Naive B cell (primary cell): ENCODE measurements at regions not wholly inside any gene's neighbourhood (a gene's known extent, or its start where the extent isn't known, plus 50 kb on each side); places are given as distances from the start of the nearest gene placed in this dataset.
"Not testable (repeated sequence)": the region's sequence is repeated elsewhere in the genome, so short reads cannot be mapped to it uniquely, and the experiment has no call there.

Source experiments
- ATAC-seq, 2 donors: fragments of 150-1000 bp; cut with Tn5 transposase; 2 replicates each; pipeline ENCODE4 v1.10.0; 2021; ENCODE audit warnings: low read depth in 2 of 2, mild to moderate bottlenecking in 2 of 2, moderate library complexity in 2 of 2
- DNase-seq: peaks from one replicate; pipeline ENCODE4 v3.0.0; 2022
- H3K27ac Mint-ChIP-seq, 6 donors: one replicate each; pipeline ENCODE4 v1.8.0; 2020 to 2022; ENCODE audit warnings: mild to moderate bottlenecking in 6 of 6, mixed read lengths in 6 of 6, moderate library complexity in 5 of 6, inconsistent platforms in 2 of 6
- H3K27me3 Mint-ChIP-seq, 3 donors: one replicate each; pipeline ENCODE4 v1.8.0; 2021 to 2022; ENCODE audit warnings: mixed read lengths in 3 of 3, mild to moderate bottlenecking in 1 of 3
- H3K36me3 Mint-ChIP-seq, 2 donors: one replicate each; pipeline ENCODE4 v1.8.0; 2020 to 2022; ENCODE audit warnings: mixed read lengths in 2 of 2, inconsistent platforms in 1 of 2, mild to moderate bottlenecking in 1 of 2
- H3K4me1 Mint-ChIP-seq, 3 donors: one replicate each; pipeline ENCODE4 v1.8.0; 2020 to 2022; ENCODE audit warnings: mixed read lengths in 3 of 3, inconsistent platforms in 1 of 3, mild to moderate bottlenecking in 1 of 3, moderate library complexity in 1 of 3
- H3K4me3 Mint-ChIP-seq, 8 donors: one replicate each; pipeline ENCODE4 v1.8.0; 2020 to 2022; ENCODE audit warnings: mild to moderate bottlenecking in 8 of 8, mixed read lengths in 8 of 8, moderate library complexity in 8 of 8, inconsistent platforms in 2 of 8
- H3K9me3 Mint-ChIP-seq, 7 donors: one replicate each; pipeline ENCODE4 v1.8.0; 2020 to 2022; ENCODE audit warnings: mixed read lengths in 7 of 7, mild to moderate bottlenecking in 5 of 7, inconsistent platforms in 2 of 7, moderate library complexity in 1 of 7

- H3K4me3 Mint-ChIP-seq: no peak overlapping the region
- H3K27ac Mint-ChIP-seq: no peak overlapping the region
- peaks cover 0 to 15% (median 8%) of the 10 kb centered on the region in 3 donors for H3K27me3 Mint-ChIP-seq
- ATAC-seq: no peak
- no peak for DNase-seq
- H3K9me3 Mint-ChIP-seq: peaks cover 0 to 13% (median 0%) of the 10 kb centered on the region in 7 donors
- H3K36me3 Mint-ChIP-seq: peaks cover 0 to 9% of the 10 kb centered on the region in 2 donors
- H3K4me1 Mint-ChIP-seq: no peaks in the 10 kb centered on the region
Observed at GRCh38 chr7:155947051-155947450, 134.8 kb upstream of the SHH start.

- peaks cover 0 to 13% (median 11%) of the 10 kb centered on the region in 3 donors for H3K27me3 Mint-ChIP-seq
- no peak for ATAC-seq
Observed at GRCh38 chr7:155945670-155946325, 133.5 kb upstream of the SHH start.

DNA sequence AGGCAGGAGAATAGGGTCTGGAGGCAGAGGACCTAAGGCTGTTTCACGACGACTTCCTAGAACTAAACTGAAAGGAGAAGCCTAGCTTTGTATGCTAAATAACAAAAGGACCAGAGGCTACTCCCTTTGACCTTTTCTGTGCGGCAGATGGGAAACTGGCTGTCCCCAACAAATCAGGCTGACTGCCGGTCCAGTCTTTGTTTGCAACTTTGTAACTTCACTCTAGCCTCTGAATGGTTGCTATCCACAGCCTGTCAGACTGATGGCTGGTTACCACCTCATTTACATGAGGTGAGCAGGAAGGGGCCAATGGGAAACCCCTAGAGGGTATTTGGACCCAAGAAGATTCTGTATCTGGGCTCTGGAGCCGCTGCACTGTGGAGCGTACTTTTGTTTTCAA is 132.6 kb upstream of the SHH start:
- DNase-seq: no peak
- Mint-ChIP-seq H3K4me1 (no peaks in the 10 kb centered on the region), H3K27ac (no peak overlapping the region), H3K4me3 (no peak overlapping the region), H3K9me3 (peaks cover 2 to 19% (median 5%) of the 10 kb centered on the region in 7 donors), H3K27me3 (peaks cover 0 to 17% (median 7%) of the 10 kb centered on the region in 3 donors), H3K36me3 (peaks cover 0 to 9% of the 10 kb centered on the region in 2 donors)
- ATAC-seq: no peak

More at GRCh38 chr7:155945670-155946325, 133.5 kb upstream of the SHH start:
- Mint-ChIP-seq H3K27ac (no peak overlapping the region), H3K36me3 (peaks cover 0 to 9% of the 10 kb centered on the region in 2 donors), H3K4me3 (no peak overlapping the region), H3K9me3 (peaks cover 0 to 13% (median 0%) of the 10 kb centered on the region in 7 donors), H3K4me1 (no peaks in the 10 kb centered on the region)
- no peak for DNase-seq

DNA sequence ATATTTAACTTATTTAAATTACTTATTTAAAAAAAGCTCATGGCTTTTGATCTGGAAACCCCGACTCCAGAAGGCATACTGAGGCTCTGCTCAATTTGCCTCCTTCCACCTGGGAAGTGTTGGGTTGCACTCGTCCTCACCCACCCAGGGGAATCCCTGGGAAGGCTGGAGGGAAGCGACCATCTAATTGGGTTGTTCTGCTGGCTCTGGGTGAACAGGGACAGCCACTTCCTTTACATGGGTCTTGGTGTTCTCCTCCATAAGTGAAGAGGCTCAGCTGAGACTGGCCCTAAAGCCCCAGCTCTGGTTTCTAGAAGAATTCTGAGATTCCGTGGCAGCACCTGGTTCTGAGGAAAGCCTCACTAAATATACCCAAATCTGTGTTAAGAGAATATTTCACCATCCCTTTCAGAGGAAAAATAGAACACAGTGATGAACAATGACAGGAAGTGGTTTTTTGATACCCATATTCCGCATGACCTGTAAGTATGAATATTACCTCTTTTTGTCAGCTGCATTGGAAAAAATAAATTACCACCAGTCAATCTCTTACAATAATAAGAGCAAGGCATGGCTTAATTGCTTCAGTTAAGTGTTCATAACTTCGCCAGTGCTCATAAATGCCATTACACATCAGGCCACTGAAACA is 131.1 kb upstream of the SHH start:
- DNase-seq (no peak), ATAC-seq (no peak)
- Mint-ChIP-seq H3K4me3 (no peak overlapping the region), H3K36me3 (peaks cover 0 to 9% of the 10 kb centered on the region in 2 donors), H3K9me3 (peaks cover 7 to 28% (median 13%) of the 10 kb centered on the region in 7 donors), H3K27ac (no peak overlapping the region), H3K27me3 (peaks cover 0 to 24% (median 7%) of the 10 kb centered on the region in 3 donors), H3K4me1 (no peaks in the 10 kb centered on the region)

GRCh38 chr7:155942226-155942950 is 130.1 kb upstream of the SHH start:
- no peak for ATAC-seq
- no peaks in the 10 kb centered on the region for H3K4me1 Mint-ChIP-seq

DNA sequence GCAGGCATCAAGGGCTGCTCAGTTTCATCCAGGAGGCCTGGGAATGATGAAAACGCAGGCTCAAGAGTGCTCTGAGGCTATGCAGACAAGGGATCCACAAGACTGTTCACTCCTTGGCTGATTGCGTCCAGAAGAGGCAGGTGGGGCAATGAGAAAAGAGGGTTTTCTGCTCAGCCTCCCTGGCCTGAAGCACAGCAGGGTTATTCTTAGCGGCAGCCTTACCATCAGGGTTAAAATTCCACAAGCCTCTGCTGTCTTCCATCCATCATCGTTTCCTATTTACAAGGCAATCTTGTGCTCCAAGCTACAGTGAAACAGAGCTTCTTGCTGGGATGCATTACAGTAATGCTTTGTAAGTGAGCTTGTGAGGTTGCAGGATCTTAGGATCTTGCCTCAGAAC is 129.4 kb upstream of the SHH start:
- H3K27ac Mint-ChIP-seq: peak overlapping the region in 1 of 6 donors; percentile 65
- H3K9me3 Mint-ChIP-seq: peaks cover 7 to 34% (median 13%) of the 10 kb centered on the region in 7 donors
- H3K27me3 Mint-ChIP-seq: peaks cover 3 to 31% (median 13%) of the 10 kb centered on the region in 3 donors
- no peak overlapping the region for H3K4me3 Mint-ChIP-seq
- H3K36me3 Mint-ChIP-seq: peaks cover 0 to 9% of the 10 kb centered on the region in 2 donors
- ATAC-seq (no peak), DNase-seq (no peak)
- H3K4me1 Mint-ChIP-seq: no peaks in the 10 kb centered on the region

More at GRCh38 chr7:155942226-155942950, 130.1 kb upstream of the SHH start:
- no peak for DNase-seq
- peaks cover 0 to 9% of the 10 kb centered on the region in 2 donors for H3K36me3 Mint-ChIP-seq
- peaks cover 7 to 32% (median 13%) of the 10 kb centered on the region in 7 donors for H3K9me3 Mint-ChIP-seq
- H3K27me3 Mint-ChIP-seq: peaks cover 3 to 30% (median 7%) of the 10 kb centered on the region in 3 donors
- H3K4me3 Mint-ChIP-seq: no peak overlapping the region
- peak overlapping the region in 1 of 6 donors; percentile 65 for H3K27ac Mint-ChIP-seq

DNA sequence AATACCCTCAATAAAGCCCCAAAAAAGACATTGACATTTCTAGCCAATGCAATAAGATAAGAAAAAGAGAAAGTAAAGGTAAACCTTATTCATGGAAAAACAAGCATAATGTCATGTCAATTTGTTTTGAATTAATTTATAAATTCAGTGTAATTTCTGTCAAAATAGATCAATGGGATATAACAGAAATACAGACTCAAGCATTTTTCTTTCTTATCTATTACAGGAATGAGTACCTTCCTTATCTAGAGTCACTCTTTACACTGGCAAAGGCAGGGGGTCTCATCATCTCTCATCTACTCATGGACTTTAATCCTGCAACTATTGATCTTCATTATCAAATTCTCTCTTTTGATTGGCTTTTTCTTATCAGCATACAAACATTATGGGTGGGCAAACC is 127.1 kb upstream of the SHH start:
- Mint-ChIP-seq H3K4me1 (peaks cover 0 to 3% (median 0%) of the 10 kb centered on the region in 3 donors), H3K36me3 (no peaks in the 10 kb centered on the region), H3K4me3 (no peak overlapping the region), H3K27me3 (peaks cover 3 to 26% (median 13%) of the 10 kb centered on the region in 3 donors), H3K27ac (no peak overlapping the region), H3K9me3 (peaks cover 7 to 27% (median 13%) of the 10 kb centered on the region in 7 donors)
- ATAC-seq (no peak), DNase-seq (no peak)

- Mint-ChIP-seq H3K9me3 (peaks cover 8 to 27% (median 13%) of the 10 kb centered on the region in 7 donors), H3K27ac (no peak overlapping the region), H3K36me3 (no peaks in the 10 kb centered on the region), H3K4me3 (no peak overlapping the region), H3K27me3 (peaks cover 3 to 26% (median 13%) of the 10 kb centered on the region in 3 donors), H3K4me1 (peaks cover 0 to 3% (median 0%) of the 10 kb centered on the region in 3 donors)
- no peak for DNase-seq
- ATAC-seq: no peak
Observed at GRCh38 chr7:155938129-155938528, 125.9 kb upstream of the SHH start.

- Mint-ChIP-seq H3K4me3 (no peak overlapping the region), H3K27me3 (peaks cover 0 to 19% (median 13%) of the 10 kb centered on the region in 3 donors), H3K27ac (no peak overlapping the region), H3K9me3 (peaks cover 8 to 27% (median 14%) of the 10 kb centered on the region in 7 donors), H3K4me1 (peaks cover 0 to 3% (median 0%) of the 10 kb centered on the region in 3 donors), H3K36me3 (no peaks in the 10 kb centered on the region)
- DNase-seq (no peak), ATAC-seq (no peak)
Observed at GRCh38 chr7:155935726-155936125, 123.5 kb upstream of the SHH start.

GRCh38 chr7:155935005-155935557 is 122.8 kb upstream of the SHH start:
- Mint-ChIP-seq H3K9me3 (peaks cover 5 to 23% (median 13%) of the 10 kb centered on the region in 7 donors), H3K27ac (no peak overlapping the region), H3K4me3 (no peak overlapping the region), H3K4me1 (peaks cover 0 to 3% (median 0%) of the 10 kb centered on the region in 3 donors), H3K27me3 (peaks cover 0 to 15% (median 13%) of the 10 kb centered on the region in 3 donors), H3K36me3 (no peaks in the 10 kb centered on the region)
- ATAC-seq: no peak
- DNase-seq: no peak

- H3K36me3 Mint-ChIP-seq, ATAC-seq, H3K4me3 Mint-ChIP-seq, H3K4me1 Mint-ChIP-seq, DNase-seq, H3K27ac Mint-ChIP-seq: not testable (repeated sequence)
- peaks cover 0 to 11% (median 3%) of the 10 kb centered on the region in 7 donors for H3K9me3 Mint-ChIP-seq
- H3K27me3 Mint-ChIP-seq: peaks cover 6 to 13% (median 7%) of the 10 kb centered on the region in 3 donors
Observed at GRCh38 chr7:155932324-155932723, 120.1 kb upstream of the SHH start.

DNA sequence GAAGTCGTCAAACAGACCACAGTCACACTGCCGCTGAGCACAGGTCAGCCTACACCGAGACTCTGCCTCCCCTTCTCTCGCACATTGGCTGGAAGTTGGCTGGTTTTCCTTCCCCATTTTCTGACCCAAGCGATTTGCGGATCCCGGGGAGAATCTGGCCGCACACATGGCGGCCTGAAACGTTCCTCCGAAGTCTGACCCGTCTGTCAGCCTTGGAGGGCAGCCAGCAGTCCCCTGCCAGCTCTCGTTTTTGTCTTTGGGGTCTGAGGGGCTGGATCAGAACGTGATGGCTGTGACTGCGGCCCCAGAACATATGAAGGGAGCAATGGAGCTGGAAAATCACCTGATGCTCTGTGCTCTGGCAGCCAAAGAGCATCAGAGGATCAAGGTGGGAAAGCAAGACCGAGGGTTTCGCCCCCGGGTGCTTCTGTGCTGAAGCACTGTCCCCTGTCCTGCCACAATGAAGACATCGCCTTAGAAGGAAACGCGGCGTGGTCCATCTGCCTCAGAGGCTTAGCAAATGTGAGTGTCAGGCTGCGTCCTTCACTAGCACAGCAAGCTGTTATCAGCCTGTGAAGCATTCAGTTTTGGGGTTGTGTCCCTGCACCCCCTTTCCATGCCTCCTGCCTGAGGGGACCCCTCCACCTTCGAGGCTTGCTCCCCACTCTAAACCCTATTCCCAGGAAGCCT is 119.3 kb upstream of the SHH start:
- peaks cover 0 to 3% (median 0%) of the 10 kb centered on the region in 3 donors for H3K4me1 Mint-ChIP-seq
- H3K9me3 Mint-ChIP-seq: peaks cover 0 to 12% (median 5%) of the 10 kb centered on the region in 7 donors
- no peak for DNase-seq
- H3K27ac Mint-ChIP-seq: no peak overlapping the region
- H3K4me3 Mint-ChIP-seq: peak overlapping the region in 1 of 8 donors; percentile 6
- H3K27me3 Mint-ChIP-seq: peaks cover 6 to 8% (median 7%) of the 10 kb centered on the region in 3 donors
- no peaks in the 10 kb centered on the region for H3K36me3 Mint-ChIP-seq
- ATAC-seq: no peak
